ENCODE measurements at regions not wholly inside any gene's neighbourhood (a gene's known extent, or its start where the extent isn't known, plus 50 kb on each side); places are given as distances from the start of the nearest gene placed in this dataset.

- TF ChIP-seq EP300 (IDR thresholded peaks at IDR 0.05; ENCODE audit: low read depth in 2 of 2, low read length in 2 of 2): no peak
- TF ChIP-seq EP300 (CRISPR knock-in tag; IDR thresholded peaks at IDR 0.05; ENCODE audit: borderline replicate concordance): no peak
- TF ChIP-seq ZNF138 (CRISPR knock-in tag; IDR thresholded peaks at IDR 0.05; ENCODE audit: low read depth): no peak
- TF ChIP-seq ZBTB14 (CRISPR knock-in tag; IDR thresholded peaks at IDR 0.05): no peak
- TF ChIP-seq MYC (CRISPR knock-in tag; IDR thresholded peaks at IDR 0.05; ENCODE audit: borderline replicate concordance): no peak
- TF ChIP-seq ZNF709 (CRISPR knock-in tag; IDR thresholded peaks at IDR 0.05): no peak
- no peak for TF ChIP-seq USF2 (IDR thresholded peaks at IDR 0.05; ENCODE audit: low read depth, low read length)
- no peak for TF ChIP-seq USF2 (CRISPR knock-in tag; IDR thresholded peaks at IDR 0.05; ENCODE audit: borderline replicate concordance)
- no peak for TF ChIP-seq TCF12 (IDR thresholded peaks at IDR 0.05)
- TF ChIP-seq TCF12 (CRISPR knock-in tag; IDR thresholded peaks at IDR 0.05): no peak
- TF ChIP-seq PATZ1 (CRISPR knock-in tag; IDR thresholded peaks at IDR 0.05): no peak
- no peak for TF ChIP-seq RNF219 (CRISPR knock-in tag; IDR thresholded peaks at IDR 0.05)
- TF ChIP-seq MTERF4 (CRISPR knock-in tag; IDR thresholded peaks at IDR 0.05): no peak
- TF ChIP-seq TBX2 (CRISPR knock-in tag; IDR thresholded peaks at IDR 0.05; ENCODE audit: borderline replicate concordance): no peak
- no peak for TF ChIP-seq PHF8 (CRISPR knock-in tag; IDR thresholded peaks at IDR 0.05)
These were observed 73.0 kb upstream of the CLCN4 start for GRCh38 chrX:10083809-10084208.
